OCI-M1 (cell line): ENCODE measurements at regions not wholly inside any gene's neighbourhood (a gene's known extent, or its start where the extent isn't known, plus 50 kb on each side); places are given as distances from the start of the nearest gene placed in this dataset.
"Not testable (repeated sequence)": the region's sequence is repeated elsewhere in the genome, so short reads cannot be mapped to it uniquely, and the experiment has no call there.

Experiments
- DNase-seq: peaks from one replicate; lab custom pipeline; 2025; lab: John Stamatoyannopoulos, UW

DNA sequence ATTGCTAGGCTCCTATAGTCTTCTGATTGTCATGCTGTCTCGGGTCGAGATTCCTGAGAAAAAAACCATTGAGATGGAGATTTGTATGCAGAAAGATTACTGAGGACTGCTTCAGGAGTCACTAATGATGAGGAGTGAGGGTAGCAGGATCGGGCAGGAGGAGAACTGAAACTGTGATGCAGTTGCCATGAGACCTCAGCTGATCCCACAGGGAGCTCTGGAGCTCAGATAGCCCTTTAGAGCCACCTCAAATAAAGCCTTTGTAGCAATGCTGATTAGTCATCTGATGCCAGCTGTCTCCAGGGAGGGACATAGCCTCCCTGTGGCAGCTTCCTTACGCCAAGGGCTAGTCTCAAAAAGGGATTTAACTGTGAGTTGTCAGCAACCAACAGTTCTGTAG is 256.9 kb downstream of the DMAC1 start:
- no peak for DNase-seq

- no peak for DNase-seq
Observed at GRCh38 chr9:7542126-7542525, 257.5 kb downstream of the DMAC1 start.

- DNase-seq = peak; percentile 99
Observed at GRCh38 chr9:7536310-7536939, 263.2 kb downstream of the DMAC1 start.

- peak; percentile 87 for DNase-seq
Observed at GRCh38 chr9:7534211-7534935, 265.2 kb downstream of the DMAC1 start.

GRCh38 chr9:7533376-7534090 is 266.0 kb downstream of the DMAC1 start:
- no peak for DNase-seq

DNA sequence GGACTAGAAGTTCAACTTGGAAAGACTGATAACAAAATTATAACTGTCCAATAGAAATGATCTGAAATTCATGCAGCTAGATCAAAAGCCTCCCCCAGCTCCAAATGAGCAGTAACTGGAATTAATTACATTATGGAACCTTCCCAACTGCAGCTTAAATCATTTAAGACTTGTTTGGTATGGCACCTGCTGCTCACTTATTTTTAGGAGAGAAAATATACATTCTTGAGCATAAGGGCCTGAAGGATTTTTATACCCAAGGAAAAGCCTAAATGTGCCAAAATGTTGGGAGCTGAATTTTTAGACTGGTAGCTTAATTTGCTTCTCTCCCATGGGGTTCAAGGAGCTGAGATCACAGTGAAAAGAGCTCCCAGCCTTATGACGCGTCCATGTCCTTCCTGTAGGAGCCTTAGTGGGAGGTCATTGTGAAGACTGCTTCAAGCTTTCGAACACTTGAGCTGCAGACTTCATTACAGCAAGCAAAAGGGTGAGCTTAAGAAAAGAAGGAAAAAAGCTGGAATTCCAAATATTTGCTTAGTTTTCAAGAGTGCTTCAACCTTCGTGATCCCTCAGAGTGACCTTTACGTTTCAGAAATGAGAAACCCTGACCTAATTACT is 276.0 kb downstream of the DMAC1 start:
- DNase-seq = no peak

GRCh38 chr9:7520396-7520795 is 279.2 kb downstream of the DMAC1 start:
- no peak for DNase-seq

GRCh38 chr9:7516376-7516775 is 283.2 kb downstream of the DMAC1 start:
- no peak for DNase-seq

- DNase-seq = no peak
Observed at GRCh38 chr9:7510199-7510598, 289.4 kb downstream of the DMAC1 start.

- DNase-seq = no peak
Observed at GRCh38 chr9:7509576-7510145, 289.9 kb downstream of the DMAC1 start.

- no peak for DNase-seq
Observed at GRCh38 chr9:7508516-7508915, 291.1 kb downstream of the DMAC1 start.

DNA sequence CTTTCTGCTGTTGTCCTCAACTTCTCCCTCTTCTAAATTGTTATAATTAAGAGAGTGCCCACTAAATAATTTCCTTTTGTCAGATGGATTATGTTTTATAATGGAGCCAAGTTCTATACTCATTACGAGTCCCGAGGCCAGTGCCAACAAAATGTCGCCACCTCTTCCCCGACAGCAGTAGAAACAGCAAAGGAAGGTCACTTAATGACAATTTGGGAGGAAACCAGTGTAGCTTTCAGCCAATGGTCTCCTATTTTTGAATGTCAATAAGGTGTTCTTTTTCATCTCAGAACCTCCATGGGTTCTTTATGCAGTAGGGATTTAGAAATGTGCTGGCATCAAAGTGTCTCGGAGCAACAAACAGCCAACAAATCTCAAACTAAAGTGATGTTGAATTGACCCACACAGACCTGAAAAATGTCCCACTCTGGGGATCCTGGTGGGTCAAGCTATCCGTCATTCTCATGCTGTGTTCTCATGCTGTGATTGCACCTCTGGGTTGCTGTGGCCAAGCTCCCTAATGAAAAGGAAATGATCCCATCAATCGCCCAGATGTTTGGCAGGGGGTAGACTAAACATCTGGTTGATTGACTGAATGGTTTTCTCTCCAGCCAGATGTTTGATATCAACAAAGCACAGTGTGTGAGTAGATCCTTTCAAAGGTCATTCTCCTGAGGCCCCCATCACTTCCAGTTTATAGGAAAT is 291.9 kb downstream of the DMAC1 start:
- DNase-seq = no peak

DNA sequence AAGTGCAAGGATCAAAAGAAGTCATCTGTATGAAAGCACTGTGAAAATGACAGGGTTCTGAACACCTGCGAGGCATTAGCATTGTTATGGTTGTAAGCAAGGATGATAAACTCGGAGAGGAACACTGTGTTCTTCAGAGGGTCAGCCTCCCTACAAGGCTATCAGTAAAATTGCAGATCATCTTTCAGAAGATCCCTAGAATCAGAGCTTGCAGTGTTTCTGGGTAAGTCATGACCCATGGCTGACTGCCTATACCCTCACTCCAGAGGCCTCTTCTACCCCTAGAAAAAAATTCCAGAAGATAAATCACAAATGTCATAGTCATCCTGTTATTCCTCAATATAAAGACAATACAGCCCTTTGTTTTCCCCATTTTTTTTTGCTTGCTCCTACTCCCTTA is 292.6 kb downstream of the DMAC1 start:
- DNase-seq = no peak

GRCh38 chr9:7500521-7500920 is 299.1 kb downstream of the DMAC1 start:
- DNase-seq = no peak

DNA sequence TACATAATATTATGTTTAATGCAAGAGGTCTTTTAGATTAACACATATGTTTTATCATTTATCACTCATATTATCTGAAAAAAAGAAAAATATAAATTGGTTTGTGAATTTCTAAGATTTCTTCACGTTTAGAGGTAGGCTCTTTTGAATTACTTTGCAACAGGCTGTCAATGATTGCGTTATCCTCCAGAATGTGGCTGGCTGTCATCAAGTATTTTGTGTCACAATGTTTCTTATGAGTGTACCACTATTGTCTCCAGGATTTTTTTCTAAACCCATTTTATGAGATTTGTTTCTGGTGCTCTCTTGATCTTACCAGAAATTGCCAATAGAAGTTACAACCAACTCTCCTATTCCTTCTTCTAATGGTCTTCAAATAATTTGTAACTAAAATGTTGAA is 307.9 kb downstream of the DMAC1 start:
- DNase-seq = no peak

GRCh38 chr9:7490317-7491108 is 309.1 kb downstream of the DMAC1 start:
- DNase-seq = no peak

GRCh38 chr9:7489036-7489435 is 310.5 kb downstream of the DMAC1 start:
- no peak for DNase-seq

GRCh38 chr9:7484014-7484413 is 315.6 kb downstream of the DMAC1 start:
- not testable (repeated sequence) for DNase-seq

GRCh38 chr9:7481570-7481969 is 318.0 kb downstream of the DMAC1 start:
- DNase-seq = no peak

DNA sequence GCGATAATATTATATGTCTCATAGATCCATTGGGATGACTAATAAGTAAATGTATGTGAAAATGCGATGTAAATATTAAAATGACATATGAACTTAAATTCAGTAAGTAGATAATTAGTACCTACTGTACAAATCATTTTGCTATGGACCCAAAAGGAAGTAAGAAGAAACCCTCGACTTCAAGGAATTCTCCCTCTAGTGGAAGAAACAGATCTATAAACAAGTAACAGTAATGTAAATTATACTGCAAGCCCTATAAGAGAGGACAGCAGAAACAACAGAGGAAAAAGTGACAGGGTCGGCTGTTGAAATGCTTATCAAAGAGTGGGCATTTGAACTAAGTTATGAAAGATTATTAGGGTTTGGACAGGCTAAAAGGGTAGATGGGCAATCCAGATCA is 320.3 kb downstream of the DMAC1 start:
- peak; percentile 77 for DNase-seq

DNA sequence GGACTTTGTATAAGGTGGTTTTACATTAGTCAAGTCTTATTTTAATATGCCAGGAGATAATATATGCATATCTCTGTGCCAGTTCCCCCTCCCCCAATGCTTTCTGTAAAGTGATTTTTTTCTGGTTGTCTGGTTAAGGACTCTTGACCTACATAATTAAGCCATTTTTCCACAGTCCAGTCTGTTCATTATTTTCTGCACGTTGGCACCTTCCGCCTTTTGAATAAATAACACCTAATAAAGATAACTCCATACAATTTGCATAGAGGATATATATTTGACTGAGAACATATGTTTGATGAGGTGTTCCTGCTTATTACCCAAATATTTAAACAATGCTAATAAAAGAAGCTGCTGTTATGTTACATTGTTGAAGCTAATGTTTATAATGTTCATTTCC is 320.9 kb downstream of the DMAC1 start:
- DNase-seq = no peak
